PFSK-1 (cell line): ENCODE measurements at regions not wholly inside any gene's neighbourhood (a gene's known extent, or its start where the extent isn't known, plus 50 kb on each side); places are given as distances from the start of the nearest gene placed in this dataset.

Experiments used
- FOXP2 ChIP-seq: optimal IDR thresholded peaks from 2 replicates; pipeline ENCODE3; 2011; ENCODE audit warnings: borderline replicate concordance, control low read depth, inconsistent platforms; ENCODE audit not compliant: insufficient read depth; ENCODE audit errors: extremely low read length, extremely low read depth
- POLR2AphosphoS5 ChIP-seq: IDR thresholded peaks from 2 replicates; pipeline ENCODE4 v1.6.1; 2012; ENCODE audit warnings: low read depth, mild to moderate bottlenecking, control low read depth, low read length, moderate library complexity
- REST ChIP-seq, 2 experiments: IDR thresholded peaks; 2 replicates each; pipeline versions ENCODE4 v1.6.1 to v1.8.0; 2011 to 2012; ENCODE audit warnings: low read depth in 2 of 2, low read length in 2 of 2, control low read depth in 1 of 2, inconsistent platforms in 1 of 2, mild to moderate bottlenecking in 1 of 2, moderate library complexity in 1 of 2; ENCODE audit not compliant: insufficient read depth in 1 of 2
- SIN3A ChIP-seq: IDR thresholded peaks from 2 replicates; pipeline ENCODE4 v1.6.1; 2012; ENCODE audit warnings: mild to moderate bottlenecking, low read length, moderate library complexity, borderline replicate concordance; ENCODE audit not compliant: insufficient read depth
- TAF1 ChIP-seq: IDR thresholded peaks from 2 replicates; pipeline ENCODE4 v1.6.1; 2012; ENCODE audit warnings: low read length, control low read depth, borderline replicate concordance; ENCODE audit not compliant: insufficient read depth

DNA sequence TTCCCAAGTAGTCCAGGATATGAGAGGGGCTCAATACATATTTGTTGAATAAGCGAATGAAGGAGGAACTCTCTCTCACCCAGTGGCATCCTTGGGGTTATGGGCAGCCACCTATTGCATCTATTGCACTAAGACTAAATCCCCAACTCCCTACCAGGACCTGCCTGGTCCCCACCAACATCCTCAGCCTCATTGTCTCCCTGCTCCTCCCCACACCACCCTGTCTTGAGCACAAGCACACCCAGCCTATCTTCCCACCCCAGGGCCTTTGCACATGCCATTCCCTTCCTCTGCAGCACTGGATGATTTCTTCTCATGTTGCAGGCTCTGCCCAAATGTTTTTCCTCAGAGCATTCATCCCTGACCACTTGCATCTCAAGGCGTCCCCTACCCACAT, 133.8 kb downstream of the BARX1 start:
- TF ChIP-seq REST (IDR thresholded peaks at IDR 0.05; ENCODE audit: insufficient read depth in 1 of 2, low read depth in 2 of 2, low read length in 2 of 2) (no peak), TAF1 (no peak), FOXP2 (no peak), SIN3A (no peak), POLR2AphosphoS5 (no peak)

GRCh38 chr9:93820667-93821306, 134.4 kb downstream of the BARX1 start:
- TF ChIP-seq REST (IDR thresholded peaks at IDR 0.05; ENCODE audit: insufficient read depth in 1 of 2, low read depth in 2 of 2, low read length in 2 of 2) (no peak), FOXP2 (no peak), TAF1 (no peak), POLR2AphosphoS5 (no peak), SIN3A (no peak)

- TF ChIP-seq FOXP2, result no peak
- no peak for TF ChIP-seq TAF1
- TF ChIP-seq SIN3A, result no peak
- no peak for TF ChIP-seq POLR2AphosphoS5
- TF ChIP-seq REST (IDR thresholded peaks at IDR 0.05; ENCODE audit: insufficient read depth in 1 of 2, low read depth in 2 of 2, low read length in 2 of 2), result no peak
Measured at GRCh38 chr9:93819905-93820304, 135.2 kb downstream of the BARX1 start.

DNA sequence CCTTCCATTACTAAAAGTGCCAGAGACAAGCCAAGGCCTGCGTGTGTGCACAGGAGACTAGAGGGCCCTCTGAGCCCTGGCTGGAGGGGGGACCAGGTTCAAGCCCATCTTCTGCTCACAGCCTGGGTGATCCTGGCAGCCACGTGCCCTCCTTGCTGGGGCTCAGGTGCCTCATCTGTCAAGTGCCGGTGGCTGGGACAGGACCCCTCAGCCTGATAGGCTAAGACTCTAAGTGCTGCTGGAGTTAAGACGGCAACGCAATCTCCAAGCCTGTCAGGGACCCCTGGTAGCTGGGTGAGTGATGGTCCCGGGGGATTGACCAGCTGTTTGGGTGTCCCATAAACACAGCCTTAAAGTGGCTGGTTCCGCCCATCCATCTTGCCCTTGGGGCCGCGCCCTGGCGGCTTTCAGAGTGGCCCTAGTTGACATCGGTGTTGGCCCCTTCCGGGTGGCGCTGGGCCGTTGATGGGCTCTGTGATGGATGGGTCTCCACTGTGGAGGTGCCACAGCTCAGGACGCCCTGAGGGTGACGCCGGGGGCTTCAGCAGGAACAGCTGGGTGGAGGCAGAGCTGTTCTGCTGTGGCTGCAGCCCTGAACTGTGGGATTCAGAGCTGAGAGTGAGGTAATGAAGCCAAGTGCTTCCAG, 136.2 kb downstream of the BARX1 start:
- no peak for TF ChIP-seq TAF1
- TF ChIP-seq POLR2AphosphoS5, result no peak

GRCh38 chr9:93818237-93818636, 136.9 kb downstream of the BARX1 start:
- TF ChIP-seq POLR2AphosphoS5 (no peak), REST (IDR thresholded peaks at IDR 0.05; ENCODE audit: insufficient read depth in 1 of 2, low read depth in 2 of 2, low read length in 2 of 2) (no peak), TAF1 (no peak), SIN3A (no peak), FOXP2 (no peak)
